ENCODE measurements at regions not wholly inside any gene's neighbourhood (a gene's known extent, or its start where the extent isn't known, plus 50 kb on each side); places are given as distances from the start of the nearest gene placed in this dataset.

DNA sequence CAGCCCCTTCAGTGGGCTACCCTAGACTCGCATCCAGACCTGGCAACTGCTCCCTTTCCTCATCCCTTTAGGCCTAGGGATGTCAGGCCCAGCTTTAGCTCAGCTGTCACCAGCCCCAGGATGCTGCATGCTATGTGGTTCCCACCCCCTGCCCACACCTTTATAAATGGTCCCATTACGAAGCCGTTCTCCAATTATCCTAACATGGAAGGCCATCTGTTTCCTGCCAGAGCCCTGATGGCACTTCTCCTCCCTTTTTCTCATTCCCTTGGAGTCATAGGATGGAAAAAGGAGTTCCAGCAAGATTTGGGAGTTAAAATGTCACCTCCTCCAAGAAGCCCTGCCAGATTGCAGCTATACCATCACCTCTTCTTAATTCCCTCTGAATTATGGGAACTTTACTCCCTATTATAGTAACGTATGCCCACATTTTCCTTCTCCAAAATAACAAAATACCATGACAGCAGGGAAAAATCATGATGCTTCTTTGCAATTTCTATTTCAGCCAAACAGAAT is 205.0 kb upstream of the GRIK3 start:
- Histone ChIP-seq H3K9me1 (replicated peaks; ENCODE audit: control insufficient read depth, extremely low read depth, insufficient read depth, low read length) (no peaks in the 10 kb centered on the region), H3K4me3 (replicated peaks in 1 of 3; ENCODE audit: insufficient read depth in 1 of 3, low read depth in 1 of 3, low read length in 3 of 3) (no peak overlapping the region), H3K4me2 (ENCODE audit: insufficient read depth, low read length) (no peak overlapping the region), H2AFZ (ENCODE audit: low read depth, low read length) (no peak overlapping the region), H3K9me3 (replicated peaks; ENCODE audit: control insufficient read depth, insufficient read depth, low read length) (no peaks in the 10 kb centered on the region), H3K79me2 (ENCODE audit: control insufficient read depth, insufficient read depth, low read length) (no peaks in the 10 kb centered on the region), H3K4me1 (ENCODE audit: control insufficient read depth, extremely low read depth, insufficient read depth, low read length) (no peaks in the 10 kb centered on the region), H4K20me1 (replicated peaks; ENCODE audit: control insufficient read depth, extremely low read depth, insufficient read depth, low read length) (no peaks in the 10 kb centered on the region), H3K27me3 (ENCODE audit: control insufficient read depth in 2 of 2, insufficient read depth in 2 of 2, low read length in 2 of 2) (no peaks in the 10 kb centered on the region), H3K27ac (ENCODE audit: insufficient read depth, low read depth, low read length) (no peak overlapping the region), H3K9ac (replicated peaks; ENCODE audit: extremely low read depth, insufficient read depth, low read length) (no peak overlapping the region), H3K36me3 (ENCODE audit: control insufficient read depth in 2 of 2, extremely low read depth in 1 of 2, insufficient read depth in 2 of 2, low read length in 2 of 2) (no peaks in the 10 kb centered on the region)
- no peak for FAIRE-seq
- no peak for DNase-seq (ENCODE audit: low read depth, low spot score)
- dilution Hi-C loops (cut with MboI; ENCODE audit: extremely low pct_ligation_motif_present, low sequenced_read_pairs) = no loop called here
- BruUV-seq (replicated peaks) = no TSS peak
- CTCF ChIA-PET = no interaction called here
- intact Hi-C loops (cut with micrococcal nuclease) = no loop called here
- TF ChIP-seq POLR2A (IDR thresholded peaks at IDR 0.05; ENCODE audit: low read depth, low read length) = no peak
- TF ChIP-seq, protein P1, sequence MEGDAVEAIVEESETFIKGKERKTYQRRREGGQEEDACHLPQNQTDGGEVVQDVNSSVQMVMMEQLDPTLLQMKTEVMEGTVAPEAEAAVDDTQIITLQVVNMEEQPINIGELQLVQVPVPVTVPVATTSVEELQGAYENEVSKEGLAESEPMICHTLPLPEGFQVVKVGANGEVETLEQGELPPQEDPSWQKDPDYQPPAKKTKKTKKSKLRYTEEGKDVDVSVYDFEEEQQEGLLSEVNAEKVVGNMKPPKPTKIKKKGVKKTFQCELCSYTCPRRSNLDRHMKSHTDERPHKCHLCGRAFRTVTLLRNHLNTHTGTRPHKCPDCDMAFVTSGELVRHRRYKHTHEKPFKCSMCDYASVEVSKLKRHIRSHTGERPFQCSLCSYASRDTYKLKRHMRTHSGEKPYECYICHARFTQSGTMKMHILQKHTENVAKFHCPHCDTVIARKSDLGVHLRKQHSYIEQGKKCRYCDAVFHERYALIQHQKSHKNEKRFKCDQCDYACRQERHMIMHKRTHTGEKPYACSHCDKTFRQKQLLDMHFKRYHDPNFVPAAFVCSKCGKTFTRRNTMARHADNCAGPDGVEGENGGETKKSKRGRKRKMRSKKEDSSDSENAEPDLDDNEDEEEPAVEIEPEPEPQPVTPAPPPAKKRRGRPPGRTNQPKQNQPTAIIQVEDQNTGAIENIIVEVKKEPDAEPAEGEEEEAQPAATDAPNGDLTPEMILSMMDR (IDR thresholded peaks at IDR 0.05; ENCODE audit: extremely low read depth in 1 of 2, insufficient read depth in 1 of 2, low read depth in 1 of 2, low read length in 2 of 2) = no peak
- no peak for TF ChIP-seq GATA2 (IDR thresholded peaks at IDR 0.05; ENCODE audit: insufficient read depth, insufficient read length, low read depth, low read length)
- no peak for TF ChIP-seq JUN (IDR thresholded peaks at IDR 0.05; ENCODE audit: borderline replicate concordance, insufficient read depth, insufficient read length, low read depth)
- no peak for TF ChIP-seq POLR2AphosphoS5 (IDR thresholded peaks at IDR 0.05; ENCODE audit: insufficient read depth, low read depth, low read length)
- TF ChIP-seq MAX (IDR thresholded peaks at IDR 0.05; ENCODE audit: insufficient read depth, insufficient read length) = no peak
- POLR2A ChIA-PET = no interaction called here

GRCh38 chr1:37240897-37241296 is 206.6 kb upstream of the GRIK3 start:
- Histone ChIP-seq H3K4me3 (replicated peaks in 1 of 3; ENCODE audit: insufficient read depth in 1 of 3, low read depth in 1 of 3, low read length in 3 of 3) (no peak overlapping the region), H4K20me1 (replicated peaks; ENCODE audit: control insufficient read depth, extremely low read depth, insufficient read depth, low read length) (no peaks in the 10 kb centered on the region), H3K9ac (replicated peaks; ENCODE audit: extremely low read depth, insufficient read depth, low read length) (no peak overlapping the region), H3K27me3 (ENCODE audit: control insufficient read depth in 2 of 2, insufficient read depth in 2 of 2, low read length in 2 of 2) (no peaks in the 10 kb centered on the region), H3K79me2 (ENCODE audit: control insufficient read depth, insufficient read depth, low read length) (no peaks in the 10 kb centered on the region), H3K9me1 (replicated peaks; ENCODE audit: control insufficient read depth, extremely low read depth, insufficient read depth, low read length) (no peaks in the 10 kb centered on the region), H3K4me2 (ENCODE audit: insufficient read depth, low read length) (no peak overlapping the region), H3K36me3 (ENCODE audit: control insufficient read depth in 2 of 2, extremely low read depth in 1 of 2, insufficient read depth in 2 of 2, low read length in 2 of 2) (no peaks in the 10 kb centered on the region), H3K27ac (ENCODE audit: insufficient read depth, low read depth, low read length) (no peak overlapping the region), H3K4me1 (ENCODE audit: control insufficient read depth, extremely low read depth, insufficient read depth, low read length) (no peaks in the 10 kb centered on the region), H2AFZ (ENCODE audit: low read depth, low read length) (no peak overlapping the region), H3K9me3 (replicated peaks; ENCODE audit: control insufficient read depth, insufficient read depth, low read length) (no peaks in the 10 kb centered on the region)
- POLR2A ChIA-PET = no interaction called here
- FAIRE-seq (no peak), DNase-seq (ENCODE audit: low read depth, low spot score) (no peak)
- intact Hi-C loops (cut with micrococcal nuclease) = no loop called here
- TF ChIP-seq EZH2 (IDR thresholded peaks at IDR 0.05; ENCODE audit: borderline replicate concordance, low read depth, low read length, severe bottlenecking) (no peak), POLR2AphosphoS5 (IDR thresholded peaks at IDR 0.05; ENCODE audit: insufficient read depth, low read depth, low read length) (no peak), FOS (IDR thresholded peaks at IDR 0.05; ENCODE audit: borderline replicate concordance, insufficient read depth, low read length) (no peak), MYC (IDR thresholded peaks at IDR 0.05; ENCODE audit: low read depth, low read length) (no peak), POLR2A (IDR thresholded peaks at IDR 0.05; ENCODE audit: low read depth, low read length) (no peak), JUN (IDR thresholded peaks at IDR 0.05; ENCODE audit: borderline replicate concordance, insufficient read depth, insufficient read length, low read depth) (no peak), GATA2 (IDR thresholded peaks at IDR 0.05; ENCODE audit: insufficient read depth, insufficient read length, low read depth, low read length) (no peak), MAX (IDR thresholded peaks at IDR 0.05; ENCODE audit: insufficient read depth, insufficient read length) (no peak)
- TF ChIP-seq, protein P1 (IDR thresholded peaks at IDR 0.05; ENCODE audit: extremely low read depth in 1 of 2, insufficient read depth in 1 of 2, low read depth in 1 of 2, low read length in 2 of 2) = no peak
- dilution Hi-C loops (cut with MboI; ENCODE audit: extremely low pct_ligation_motif_present, low sequenced_read_pairs) = no loop called here
- no TSS peak for BruUV-seq (replicated peaks)
- CTCF ChIA-PET = no interaction called here

Data from endothelial cell of umbilical vein (primary cell).